HG02642 (cell line): ENCODE measurements at regions not wholly inside any gene's neighbourhood (a gene's known extent, or its start where the extent isn't known, plus 50 kb on each side); places are given as distances from the start of the nearest gene placed in this dataset.
"Not testable (repeated sequence)": the region's sequence is repeated elsewhere in the genome, so short reads cannot be mapped to it uniquely, and the experiment has no call there.

Source experiments
- ATAC-seq: cut with Tn5 transposase; IDR thresholded peaks from one replicate; pipeline ENCODE4 v1.9.1; 2021; ENCODE audit warnings: mild to moderate bottlenecking; ENCODE audit not compliant: unreplicated experiment, poor library complexity

GRCh38 chr2:113386780-113387433 lies 50.6 kb upstream of the ZNG1B start:
- ATAC-seq, result not testable (repeated sequence)

GRCh38 chr2:113379621-113380020 lies 57.9 kb upstream of the ZNG1B start:
- ATAC-seq, result not testable (repeated sequence)

GRCh38 chr2:113376913-113377445 lies 60.5 kb upstream of the ZNG1B start:
- peak; percentile 86 for ATAC-seq

- peak; percentile 37 for ATAC-seq
Measured at GRCh38 chr2:113376253-113376912, 61.1 kb upstream of the ZNG1B start.

GRCh38 chr2:113374857-113375256 lies 62.6 kb upstream of the ZNG1B start:
- ATAC-seq, result not testable (repeated sequence)

GRCh38 chr2:113372258-113372834 lies 65.1 kb upstream of the ZNG1B start:
- ATAC-seq, result not testable (repeated sequence)

GRCh38 chr2:113370478-113371091 lies 66.9 kb upstream of the ZNG1B start:
- ATAC-seq, result peak; percentile 67

- ATAC-seq, result no peak
Measured at GRCh38 chr2:113370030-113370429, 67.5 kb upstream of the ZNG1B start.

- ATAC-seq, result not testable (repeated sequence)
Measured at GRCh38 chr2:113368581-113368980, 68.9 kb upstream of the ZNG1B start.

- not testable (repeated sequence) for ATAC-seq
Measured at GRCh38 chr2:113366821-113367220, 70.7 kb upstream of the ZNG1B start.

- ATAC-seq, result not testable (repeated sequence)
Measured at GRCh38 chr2:113365791-113366190, 71.7 kb upstream of the ZNG1B start.

GRCh38 chr2:113365290-113365689 lies 72.2 kb upstream of the ZNG1B start:
- ATAC-seq, result not testable (repeated sequence)

GRCh38 chr2:113361051-113361450 lies 76.4 kb upstream of the ZNG1B start:
- ATAC-seq, result no peak

- no peak for ATAC-seq
Measured at GRCh38 chr2:113357071-113357470, 78.3 kb upstream of the PAX8 start.

- ATAC-seq, result not testable (repeated sequence)
Measured at GRCh38 chr2:113356284-113356683, 77.6 kb upstream of the PAX8 start.

- ATAC-seq, result not testable (repeated sequence)
Measured at GRCh38 chr2:113355339-113356015, 76.8 kb upstream of the PAX8 start.

- no peak for ATAC-seq
Measured at GRCh38 chr2:113351375-113352355, 72.9 kb upstream of the PAX8 start.

- not testable (repeated sequence) for ATAC-seq
Measured at GRCh38 chr2:113343800-113344199, 65.1 kb upstream of the PAX8 start.

- no peak for ATAC-seq
Measured at GRCh38 chr2:113342650-113343049, 63.9 kb upstream of the PAX8 start.
